DND-41 (cell line): ENCODE measurements at regions not wholly inside any gene's neighbourhood (a gene's known extent, or its start where the extent isn't known, plus 50 kb on each side); places are given as distances from the start of the nearest gene placed in this dataset.

ENCODE experiments used
- EZH2 ChIP-seq: IDR thresholded peaks from 3 replicates; pipeline ENCODE4 v1.6.1; 2012; ENCODE audit warnings: borderline replicate concordance, low read depth, mild to moderate bottlenecking, moderate library complexity, low read length, inconsistent platforms; ENCODE audit not compliant: severe bottlenecking
- TF ChIP-seq, protein P1 (sequence below): IDR thresholded peaks from 2 replicates; pipeline ENCODE4 v1.5.1; 2012; ENCODE audit warnings: borderline replicate concordance, low read length, moderate library complexity, mild to moderate bottlenecking; ENCODE audit not compliant: poor library complexity, severe bottlenecking; ENCODE audit errors: extremely low read depth

DNA sequence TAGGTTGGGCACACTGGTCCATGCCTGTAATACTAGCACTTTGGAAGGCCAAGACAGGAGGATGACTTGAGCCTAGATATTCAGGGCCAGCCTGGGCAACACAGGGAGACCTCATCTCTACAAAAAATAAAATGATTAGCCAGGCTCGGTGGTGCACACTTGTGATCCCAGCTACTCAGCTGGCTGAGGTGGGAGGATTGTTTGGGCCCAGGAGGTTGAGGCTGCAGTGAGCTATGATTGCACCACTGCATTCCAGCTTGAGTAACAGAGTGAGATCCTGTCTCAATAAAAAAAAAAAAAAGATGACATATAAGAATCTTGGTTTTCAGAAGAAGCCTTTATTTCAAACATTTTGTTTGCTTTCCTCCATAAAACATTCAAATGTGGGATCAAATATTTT is 178.0 kb downstream of the LIG4 start:
- no peak for TF ChIP-seq EZH2
- TF ChIP-seq, protein P1, sequence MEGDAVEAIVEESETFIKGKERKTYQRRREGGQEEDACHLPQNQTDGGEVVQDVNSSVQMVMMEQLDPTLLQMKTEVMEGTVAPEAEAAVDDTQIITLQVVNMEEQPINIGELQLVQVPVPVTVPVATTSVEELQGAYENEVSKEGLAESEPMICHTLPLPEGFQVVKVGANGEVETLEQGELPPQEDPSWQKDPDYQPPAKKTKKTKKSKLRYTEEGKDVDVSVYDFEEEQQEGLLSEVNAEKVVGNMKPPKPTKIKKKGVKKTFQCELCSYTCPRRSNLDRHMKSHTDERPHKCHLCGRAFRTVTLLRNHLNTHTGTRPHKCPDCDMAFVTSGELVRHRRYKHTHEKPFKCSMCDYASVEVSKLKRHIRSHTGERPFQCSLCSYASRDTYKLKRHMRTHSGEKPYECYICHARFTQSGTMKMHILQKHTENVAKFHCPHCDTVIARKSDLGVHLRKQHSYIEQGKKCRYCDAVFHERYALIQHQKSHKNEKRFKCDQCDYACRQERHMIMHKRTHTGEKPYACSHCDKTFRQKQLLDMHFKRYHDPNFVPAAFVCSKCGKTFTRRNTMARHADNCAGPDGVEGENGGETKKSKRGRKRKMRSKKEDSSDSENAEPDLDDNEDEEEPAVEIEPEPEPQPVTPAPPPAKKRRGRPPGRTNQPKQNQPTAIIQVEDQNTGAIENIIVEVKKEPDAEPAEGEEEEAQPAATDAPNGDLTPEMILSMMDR = no peak
